OCI-LY7 (cell line): ENCODE measurements at regions not wholly inside any gene's neighbourhood (a gene's known extent, or its start where the extent isn't known, plus 50 kb on each side); places are given as distances from the start of the nearest gene placed in this dataset.

ENCODE experiments used
- BruUV-seq: library from RNA; stranded (reverse); fragments of 400-500 nt; replicated peaks from 2 replicates; lab custom pipeline; 2021; lab: Mats Ljungman, UMichigan
- CTCF ChIA-PET: fragments of 300-600 bp; sonication (Branson Sonifier 250); formaldehyde crosslinking; loops from one replicate; lab custom pipeline; 2022; ENCODE audit warnings: antibody characterized with exemption; ENCODE audit not compliant: unreplicated experiment; lab: Charles Lee
- POLR2A ChIA-PET: fragments of 300-600 bp; sonication (Branson Sonifier 250); formaldehyde crosslinking; loops from one replicate; lab custom pipeline; 2022; ENCODE audit warnings: antibody characterized with exemption; lab: Charles Lee
- DNase-seq: peaks from one replicate; pipeline ENCODE4 v3.0.0-alpha.2; 2015; ENCODE audit warnings: low spot score
- H2AFZ ChIP-seq: fragments of 200-600 bp; sonication (generic), shearing (Covaris generic); 2 replicates; pipeline ENCODE4 v1.6.1; 2014; ENCODE audit warnings: mild to moderate bottlenecking, antibody characterized with exemption, low read length, moderate library complexity
- H3K27ac ChIP-seq: fragments of 200-600 bp; sonication (generic); 2 replicates; pipeline ENCODE4 v1.5.1; 2014; ENCODE audit warnings: mixed run types, low read depth, mild to moderate bottlenecking, moderate library complexity, low read length, inconsistent platforms; ENCODE audit not compliant: poor library complexity, severe bottlenecking
- H3K36me3 ChIP-seq: fragments of 200-600 bp; sonication (generic); 2 replicates; pipeline ENCODE4 v1.6.1; 2014; ENCODE audit warnings: mild to moderate bottlenecking, antibody characterized with exemption, low read length, moderate library complexity, mixed read lengths; ENCODE audit not compliant: insufficient read depth
- H3K4me1 ChIP-seq: fragments of 200-600 bp; sonication (generic); 2 replicates; pipeline ENCODE4 v1.5.1; 2014; ENCODE audit warnings: mild to moderate bottlenecking, low read length; ENCODE audit not compliant: insufficient read depth, poor library complexity, severe bottlenecking
- H3K4me2 ChIP-seq: fragments of 200-600 bp; sonication (generic); 2 replicates; pipeline ENCODE4 v1.6.1; 2014; ENCODE audit warnings: mild to moderate bottlenecking, low read length
- H3K4me3 ChIP-seq: fragments of 200-600 bp; sonication (generic); 2 replicates; pipeline ENCODE4 v1.5.1; 2014; ENCODE audit warnings: mild to moderate bottlenecking, low read depth, low read length; ENCODE audit not compliant: poor library complexity, severe bottlenecking
- H3K79me2 ChIP-seq: fragments of 200-600 bp; sonication (generic); 2 replicates; pipeline ENCODE4 v1.6.1; 2016; ENCODE audit warnings: low read depth, mild to moderate bottlenecking, low read length, moderate library complexity, mixed read lengths; ENCODE audit not compliant: insufficient read depth
- H3K9me2 ChIP-seq: fragments of 200-600 bp; sonication (generic); 2 replicates; pipeline ENCODE4 v1.6.1; 2016; ENCODE audit warnings: mild to moderate bottlenecking, low read length, mixed read lengths; ENCODE audit not compliant: insufficient read depth
- H3K9me3 ChIP-seq: fragments of 200-600 bp; sonication (generic); 2 replicates; pipeline ENCODE4 v1.6.1; 2014; ENCODE audit warnings: mild to moderate bottlenecking, mixed run types, low read length, mixed read lengths
- H4K20me1 ChIP-seq: fragments of 200-600 bp; sonication (generic); 2 replicates; pipeline ENCODE4 v1.6.1; 2014; ENCODE audit warnings: mild to moderate bottlenecking, antibody characterized with exemption, low read length, moderate library complexity, mixed read lengths; ENCODE audit not compliant: insufficient read depth
- EZH2phosphoT487 ChIP-seq: fragments of 200-600 bp; sonication (generic); IDR thresholded peaks from 2 replicates; pipeline ENCODE4 v1.6.1; 2018; ENCODE audit warnings: low read depth, borderline replicate concordance, mild to moderate bottlenecking, mixed run types, antibody characterized with exemption, low read length, moderate library complexity, mixed read lengths
- intact Hi-C: fragments of 100-400 bp; cut with micrococcal nuclease; formaldehyde crosslinking; loops from one replicate; pipeline ENCODE4 v1.10.0; 2022; ENCODE audit not compliant: unreplicated experiment
- TF ChIP-seq, protein P1 (sequence below): fragments of 200-600 bp; sonication (generic); conservative IDR thresholded peaks from 2 replicates; pipeline ENCODE4 v1.5.1; 2014; ENCODE audit warnings: mild to moderate bottlenecking, antibody characterized with exemption, low read length, moderate library complexity, mixed read lengths

DNA sequence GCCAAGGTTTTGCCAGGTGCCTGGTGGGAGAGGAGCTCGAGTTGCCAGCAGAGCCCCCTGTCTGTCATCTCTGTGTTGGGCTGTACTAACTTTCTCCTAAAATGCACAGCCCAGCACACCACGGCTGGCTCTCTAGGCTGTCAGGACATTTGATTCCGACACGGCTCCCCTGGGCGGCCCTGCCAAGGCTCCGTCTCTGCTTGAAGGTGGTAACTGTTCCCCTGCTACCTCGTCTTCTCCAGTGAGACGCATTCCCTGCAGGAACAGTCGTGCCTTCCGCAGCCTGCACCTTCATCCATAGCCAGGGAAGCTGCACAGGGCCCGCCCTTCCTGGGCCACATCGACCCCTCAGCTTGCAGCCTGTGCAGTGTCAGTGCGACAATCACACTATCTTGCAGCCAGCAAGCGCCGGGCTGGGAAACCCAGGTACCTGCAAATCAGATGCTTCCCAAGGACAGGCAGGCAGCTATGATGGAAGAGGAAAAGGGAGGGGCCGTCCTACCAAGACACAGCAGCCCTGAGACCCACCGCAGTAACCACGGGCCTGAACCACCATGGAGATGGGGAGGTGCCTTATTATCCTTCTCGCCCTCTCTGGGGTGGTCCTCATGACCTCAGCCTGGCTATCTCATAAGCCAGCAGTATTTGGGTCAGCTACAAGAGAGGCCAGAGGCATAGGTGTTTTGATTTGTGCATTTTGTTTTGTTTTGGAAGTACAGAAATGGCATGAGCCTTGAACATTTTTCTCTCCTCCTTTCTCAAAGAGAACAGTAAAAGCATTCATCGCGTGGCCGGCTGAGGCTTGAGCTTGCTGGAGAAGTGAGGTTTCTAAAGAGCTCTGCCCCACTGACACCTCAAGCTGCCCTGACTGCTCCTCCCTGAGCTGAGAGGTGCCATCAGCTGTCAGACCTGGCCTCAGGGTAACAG lies 361.7 kb upstream of the TNRC6C start:
- TF ChIP-seq EZH2phosphoT487, result no peak
- TF ChIP-seq, protein P1, sequence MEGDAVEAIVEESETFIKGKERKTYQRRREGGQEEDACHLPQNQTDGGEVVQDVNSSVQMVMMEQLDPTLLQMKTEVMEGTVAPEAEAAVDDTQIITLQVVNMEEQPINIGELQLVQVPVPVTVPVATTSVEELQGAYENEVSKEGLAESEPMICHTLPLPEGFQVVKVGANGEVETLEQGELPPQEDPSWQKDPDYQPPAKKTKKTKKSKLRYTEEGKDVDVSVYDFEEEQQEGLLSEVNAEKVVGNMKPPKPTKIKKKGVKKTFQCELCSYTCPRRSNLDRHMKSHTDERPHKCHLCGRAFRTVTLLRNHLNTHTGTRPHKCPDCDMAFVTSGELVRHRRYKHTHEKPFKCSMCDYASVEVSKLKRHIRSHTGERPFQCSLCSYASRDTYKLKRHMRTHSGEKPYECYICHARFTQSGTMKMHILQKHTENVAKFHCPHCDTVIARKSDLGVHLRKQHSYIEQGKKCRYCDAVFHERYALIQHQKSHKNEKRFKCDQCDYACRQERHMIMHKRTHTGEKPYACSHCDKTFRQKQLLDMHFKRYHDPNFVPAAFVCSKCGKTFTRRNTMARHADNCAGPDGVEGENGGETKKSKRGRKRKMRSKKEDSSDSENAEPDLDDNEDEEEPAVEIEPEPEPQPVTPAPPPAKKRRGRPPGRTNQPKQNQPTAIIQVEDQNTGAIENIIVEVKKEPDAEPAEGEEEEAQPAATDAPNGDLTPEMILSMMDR, result no peak
- intact Hi-C loops, result no loop called here
- Histone ChIP-seq H2AFZ (no peak overlapping the region), H3K4me1 (no peaks in the 10 kb centered on the region), H3K4me2 (no peak overlapping the region), H3K9me2 (no peaks in the 10 kb centered on the region), H3K9me3 (no peaks in the 10 kb centered on the region), H3K27ac (no peak overlapping the region), H3K36me3 (no peaks in the 10 kb centered on the region), H3K4me3 (no peak overlapping the region), H3K79me2 (no peaks in the 10 kb centered on the region), H4K20me1 (no peaks in the 10 kb centered on the region)
- DNase-seq, result no peak
- no TSS peak for BruUV-seq
- ChIA-PET CTCF (no interaction called here), POLR2A (no interaction called here)

DNA sequence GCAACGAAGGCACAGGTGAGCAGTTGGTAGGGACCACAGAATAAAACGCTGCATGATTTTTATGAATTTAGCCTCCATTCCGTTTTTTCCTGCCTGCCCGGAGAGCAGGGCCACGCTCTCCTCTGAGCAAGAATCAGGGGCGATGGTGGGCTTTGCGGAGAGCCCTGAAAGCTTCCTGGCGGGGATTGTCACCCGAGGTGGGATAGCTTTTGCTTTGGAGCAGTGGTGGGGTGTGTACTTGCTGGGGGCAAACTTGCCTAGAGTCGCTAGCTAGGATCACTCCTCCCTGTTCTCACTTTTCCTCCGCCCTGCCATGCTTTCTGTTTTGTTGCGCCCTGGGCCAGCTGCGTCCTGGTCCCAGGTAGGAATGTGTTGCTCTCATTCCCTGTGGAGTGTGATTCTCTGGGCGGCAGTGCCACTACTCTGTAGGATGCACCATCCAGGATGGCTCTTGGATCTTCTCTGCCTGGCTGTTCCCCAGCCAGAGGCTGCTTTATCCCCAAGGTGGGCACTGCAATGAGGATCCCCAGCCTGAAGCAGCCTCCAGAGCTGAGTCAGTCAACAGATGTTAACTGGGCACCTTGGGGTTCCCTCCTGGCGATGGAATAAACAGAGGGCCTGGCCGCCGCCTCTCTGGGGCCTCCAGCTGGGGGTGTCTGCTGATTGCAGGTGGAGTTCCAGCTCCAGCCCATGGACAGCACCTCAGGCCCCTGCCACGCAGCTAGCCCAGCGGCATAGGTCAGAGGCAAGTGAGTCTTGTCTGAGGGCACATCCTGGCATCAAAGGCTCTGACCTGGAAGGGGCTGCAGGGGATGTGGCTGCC lies 360.9 kb upstream of the TNRC6C start:
- ChIA-PET POLR2A (interaction anchor here (0.6 kb wide), 1 partner anchor 1404 kb away, joined by 8 read pairs; no protein-coding TSS in a partner anchor), CTCF (no interaction called here)
- no peak overlapping the region for H3K27ac ChIP-seq
- intact Hi-C loops, result no loop called here
- H3K4me1 ChIP-seq, result no peaks in the 10 kb centered on the region
- H2AFZ ChIP-seq, result no peak overlapping the region
- DNase-seq, result no peak
- no peaks in the 10 kb centered on the region for H3K9me3 ChIP-seq
- no peaks in the 10 kb centered on the region for H4K20me1 ChIP-seq
- no peaks in the 10 kb centered on the region for H3K36me3 ChIP-seq
- no peaks in the 10 kb centered on the region for H3K79me2 ChIP-seq
- no peak overlapping the region for H3K4me2 ChIP-seq
- TF ChIP-seq EZH2phosphoT487, result no peak
- TF ChIP-seq, protein P1, result no peak
- BruUV-seq, result no TSS peak
- no peaks in the 10 kb centered on the region for H3K9me2 ChIP-seq
- H3K4me3 ChIP-seq, result no peak overlapping the region
